A549 (cell line): ENCODE measurements at regions not wholly inside any gene's neighbourhood (a gene's known extent, or its start where the extent isn't known, plus 50 kb on each side); places are given as distances from the start of the nearest gene placed in this dataset.

Source experiments
- CHD2 ChIP-seq: fragments of 150-350 bp; IDR thresholded peaks from 2 replicates; pipeline ENCODE4 v1.6.1; 2014; ENCODE audit warnings: low read length; ENCODE audit not compliant: partially characterized antibody
- CTCF ChIP-seq: fragments of >200 bp; sonication (Bioruptor Twin); formaldehyde crosslinking; IDR thresholded peaks from 3 replicates; pipeline ENCODE4 v1.5.1; 2016
- FOSL2 ChIP-seq, 2 experiments: fragments of 450-650 bp in 1 of 2; fragments of >200 bp in 1 of 2; sonication (Bioruptor Twin) in 1 of 2; formaldehyde crosslinking; IDR thresholded peaks; 2 replicates each; pipeline versions ENCODE4 v1.5.0 to v1.6.1; 2016 to 2020; ENCODE audit warnings: mild to moderate bottlenecking in 1 of 2, moderate library complexity in 1 of 2
- JUN ChIP-seq, 2 experiments: fragments of >200 bp; sonication (Bioruptor Twin); formaldehyde crosslinking; IDR thresholded peaks; 2 replicates in 1 of 2; 3 replicates in 1 of 2; pipeline ENCODE4 v1.6.1; 2016 to 2017
- MAFK ChIP-seq: fragments of 450-650 bp; IDR thresholded peaks from 2 replicates; pipeline ENCODE4 v1.6.1; 2014; ENCODE audit not compliant: partially characterized antibody
- MAX ChIP-seq: IDR thresholded peaks from 2 replicates; pipeline ENCODE4 v1.6.1; 2012
- PHF8 ChIP-seq: fragments of 200-600 bp; sonication (generic); IDR thresholded peaks from 2 replicates; pipeline ENCODE4 v1.6.1; 2016; ENCODE audit warnings: low read depth, mild to moderate bottlenecking, antibody characterized with exemption, moderate library complexity, borderline replicate concordance
- TP53 ChIP-seq: fragments of 250-450 bp; sonication (Bioruptor Pico); IDR thresholded peaks from 2 replicates; pipeline ENCODE4 v1.5.0; 2021; ENCODE audit warnings: mild to moderate bottlenecking, moderate library complexity
- USF2 ChIP-seq: fragments of 450-650 bp; IDR thresholded peaks from 2 replicates; pipeline ENCODE4 v1.6.1; 2014; ENCODE audit warnings: antibody characterized with exemption

- TF ChIP-seq CTCF = no peak
- TF ChIP-seq JUN (IDR thresholded peaks at IDR 0.05) = no peak
- no peak for TF ChIP-seq CHD2
- TF ChIP-seq USF2 = no peak
- no peak for TF ChIP-seq MAFK
- no peak for TF ChIP-seq TP53
- no peak for TF ChIP-seq MAX
- TF ChIP-seq FOSL2 (IDR thresholded peaks at IDR 0.05) = no peak
- no peak for TF ChIP-seq FOSL2 (CRISPR knock-in tag; IDR thresholded peaks at IDR 0.05)
- TF ChIP-seq PHF8 = no peak
Measured at GRCh38 chr13:66113882-66114526, 1116.1 kb downstream of the PCDH9 start.
